ENCODE measurements at regions not wholly inside any gene's neighbourhood (a gene's known extent, or its start where the extent isn't known, plus 50 kb on each side); places are given as distances from the start of the nearest gene placed in this dataset.

GRCh38 chr9:118993965-118994364, 375.3 kb downstream of the BRINP1 start:
- no peak overlapping the region for H3K4me3 Mint-ChIP-seq
- POLR2A ChIA-PET = no interaction called here
- TF ChIP-seq PREB (CRISPR knock-in tag; IDR thresholded peaks at IDR 0.05; ENCODE audit: borderline replicate concordance) = no peak
- TF ChIP-seq GRHL2 (CRISPR knock-in tag; IDR thresholded peaks at IDR 0.05; ENCODE audit: insufficient replicate concordance, severe bottlenecking) = no peak
- no peak for TF ChIP-seq ZNF425 (CRISPR knock-in tag; conservative IDR thresholded peaks at IDR 0.05)
- TF ChIP-seq ZNF263 (CRISPR knock-in tag; IDR thresholded peaks at IDR 0.05; ENCODE audit: low read depth) = no peak
- no peak for TF ChIP-seq ESRRA (CRISPR knock-in tag; IDR thresholded peaks at IDR 0.05; ENCODE audit: borderline replicate concordance)
- TF ChIP-seq MYBL2 (CRISPR knock-in tag; IDR thresholded peaks at IDR 0.05) = no peak
- TF ChIP-seq ZNF121 (CRISPR knock-in tag; IDR thresholded peaks at IDR 0.05) = no peak
- no peak for TF ChIP-seq TEAD4 (CRISPR knock-in tag; IDR thresholded peaks at IDR 0.05)
- TF ChIP-seq ZNF317 (CRISPR knock-in tag; IDR thresholded peaks at IDR 0.05; ENCODE audit: borderline replicate concordance, low read depth) = no peak

GRCh38 chr9:119002491-119002890, 366.7 kb downstream of the BRINP1 start:
- POLR2A ChIA-PET = no interaction called here
- CTCF ChIA-PET = no interaction called here
- TF ChIP-seq CDX4 (CRISPR knock-in tag; IDR thresholded peaks at IDR 0.05; ENCODE audit: borderline replicate concordance) (no peak), ZMAT4 (CRISPR knock-in tag; IDR thresholded peaks at IDR 0.05) (no peak), SOX15 (CRISPR knock-in tag; IDR thresholded peaks at IDR 0.05) (no peak), ZNF121 (CRISPR knock-in tag; IDR thresholded peaks at IDR 0.05) (no peak), NFATC4 (CRISPR knock-in tag; IDR thresholded peaks at IDR 0.05) (no peak), IRF2 (CRISPR knock-in tag; IDR thresholded peaks at IDR 0.05; ENCODE audit: borderline replicate concordance, low read depth) (no peak), TP53 (CRISPR knock-in tag; IDR thresholded peaks at IDR 0.05) (no peak), ATF3 (CRISPR knock-in tag; conservative IDR thresholded peaks at IDR 0.05) (no peak), CTCF (IDR thresholded peaks at IDR 0.05) (no peak), ZBTB43 (CRISPR knock-in tag; IDR thresholded peaks at IDR 0.05) (no peak), ZBTB21 (CRISPR knock-in tag; IDR thresholded peaks at IDR 0.05; ENCODE audit: borderline replicate concordance) (no peak)
- Mint-ChIP-seq H3K36me3 (no peaks in the 10 kb centered on the region), H3K27ac (no peak overlapping the region), H3K4me3 (no peak overlapping the region), H3K27me3 (ENCODE audit: low read depth) (no peaks in the 10 kb centered on the region), H3K4me1 (peaks cover 8% of the 10 kb centered on the region), H3K9me3 (no peaks in the 10 kb centered on the region)
- no peak for ATAC-seq
- DNase-seq (ENCODE audit: low spot score) = no peak

More at GRCh38 chr9:118993965-118994364, 375.3 kb downstream of the BRINP1 start:
- H3K27ac Mint-ChIP-seq = no peak overlapping the region
- no peaks in the 10 kb centered on the region for H3K36me3 Mint-ChIP-seq
- CTCF ChIA-PET = no interaction called here
- no peak for ATAC-seq
- DNase-seq (ENCODE audit: low spot score) = no peak
- peaks cover 4% of the 10 kb centered on the region for H3K27me3 Mint-ChIP-seq (ENCODE audit: low read depth)
- peaks cover 39% of the 10 kb centered on the region for H3K4me1 Mint-ChIP-seq
- no peaks in the 10 kb centered on the region for H3K9me3 Mint-ChIP-seq

Data from WTC11 (cell line).